ENCODE measurements at regions not wholly inside any gene's neighbourhood (a gene's known extent, or its start where the extent isn't known, plus 50 kb on each side); places are given as distances from the start of the nearest gene placed in this dataset.
"Not testable (repeated sequence)": the region's sequence is repeated elsewhere in the genome, so short reads cannot be mapped to it uniquely, and the experiment has no call there.

- H3K27me3 Mint-ChIP-seq, H3K4me3 Mint-ChIP-seq, H3K9me3 Mint-ChIP-seq, H3K36me3 Mint-ChIP-seq, H3K27ac Mint-ChIP-seq, H3K4me1 Mint-ChIP-seq: not testable (repeated sequence)
Observed at GRCh38 chr2:85969367-85969766, 80.6 kb upstream of the ST3GAL5 start.

GRCh38 chr2:85965770-85966169, 77.0 kb upstream of the ST3GAL5 start:
- H3K36me3 Mint-ChIP-seq, H3K4me1 Mint-ChIP-seq, H3K4me3 Mint-ChIP-seq, H3K9me3 Mint-ChIP-seq, H3K27me3 Mint-ChIP-seq, H3K27ac Mint-ChIP-seq: not testable (repeated sequence)

- not testable (repeated sequence) for H3K4me1 Mint-ChIP-seq, H3K4me3 Mint-ChIP-seq, H3K9me3 Mint-ChIP-seq, H3K27me3 Mint-ChIP-seq, H3K36me3 Mint-ChIP-seq, H3K27ac Mint-ChIP-seq
Observed at GRCh38 chr2:85963747-85964418, 75.1 kb upstream of the ST3GAL5 start.

GRCh38 chr2:85963068-85963467, 74.3 kb upstream of the ST3GAL5 start:
- H3K4me1 Mint-ChIP-seq = peaks cover 0 to 3% (median 1%) of the 10 kb centered on the region in 3 donors
- no peaks in the 10 kb centered on the region for H3K27me3 Mint-ChIP-seq
- H3K4me3 Mint-ChIP-seq = peak overlapping the region in 1 of 4 donors; percentile 45
- no peaks in the 10 kb centered on the region for H3K9me3 Mint-ChIP-seq
- peak overlapping the region in 1 of 3 donors; percentile 71 for H3K27ac Mint-ChIP-seq
- H3K36me3 Mint-ChIP-seq = peaks cover 5% of the 10 kb centered on the region

GRCh38 chr2:85961754-85962153, 73.0 kb upstream of the ST3GAL5 start:
- H3K9me3 Mint-ChIP-seq = no peaks in the 10 kb centered on the region
- H3K4me3 Mint-ChIP-seq = no peak overlapping the region
- peaks cover 5% of the 10 kb centered on the region for H3K36me3 Mint-ChIP-seq
- H3K27me3 Mint-ChIP-seq = no peaks in the 10 kb centered on the region
- peaks cover 0 to 3% (median 1%) of the 10 kb centered on the region in 3 donors for H3K4me1 Mint-ChIP-seq
- no peak overlapping the region for H3K27ac Mint-ChIP-seq

- Mint-ChIP-seq H3K27ac (no peak overlapping the region), H3K9me3 (no peaks in the 10 kb centered on the region), H3K4me1 (peaks cover 0 to 3% (median 1%) of the 10 kb centered on the region in 3 donors), H3K36me3 (peaks cover 5% of the 10 kb centered on the region), H3K27me3 (no peaks in the 10 kb centered on the region), H3K4me3 (no peak overlapping the region)
Observed at GRCh38 chr2:85961053-85961452, 72.3 kb upstream of the ST3GAL5 start.

- Mint-ChIP-seq H3K27ac (no peak overlapping the region), H3K4me3 (no peak overlapping the region), H3K27me3 (no peaks in the 10 kb centered on the region), H3K9me3 (no peaks in the 10 kb centered on the region), H3K4me1 (peaks cover 0 to 6% (median 1%) of the 10 kb centered on the region in 3 donors), H3K36me3 (peaks cover 2% of the 10 kb centered on the region)
Observed at GRCh38 chr2:85959826-85960225, 71.0 kb upstream of the ST3GAL5 start.

- peaks cover 0 to 10% (median 1%) of the 10 kb centered on the region in 3 donors for H3K4me1 Mint-ChIP-seq
- H3K36me3 Mint-ChIP-seq = peaks cover 2% of the 10 kb centered on the region
- no peaks in the 10 kb centered on the region for H3K9me3 Mint-ChIP-seq
- H3K27ac Mint-ChIP-seq = no peak overlapping the region
- no peak overlapping the region for H3K4me3 Mint-ChIP-seq
- H3K27me3 Mint-ChIP-seq = no peaks in the 10 kb centered on the region
Observed at GRCh38 chr2:85959185-85959584, 70.4 kb upstream of the ST3GAL5 start.

- no peak overlapping the region for H3K27ac Mint-ChIP-seq
- H3K36me3 Mint-ChIP-seq = peaks cover 2% of the 10 kb centered on the region
- no peaks in the 10 kb centered on the region for H3K27me3 Mint-ChIP-seq
- no peaks in the 10 kb centered on the region for H3K9me3 Mint-ChIP-seq
- H3K4me1 Mint-ChIP-seq = peaks cover 0 to 9% (median 1%) of the 10 kb centered on the region in 3 donors
- no peak overlapping the region for H3K4me3 Mint-ChIP-seq
Observed at GRCh38 chr2:85958731-85959130, 69.9 kb upstream of the ST3GAL5 start.

GRCh38 chr2:85957256-85957655, 68.5 kb upstream of the ST3GAL5 start:
- Mint-ChIP-seq H3K9me3 (no peaks in the 10 kb centered on the region), H3K4me1 (peaks cover 4 to 13% (median 6%) of the 10 kb centered on the region in 3 donors), H3K4me3 (no peak overlapping the region), H3K27ac (no peak overlapping the region), H3K36me3 (no peaks in the 10 kb centered on the region), H3K27me3 (no peaks in the 10 kb centered on the region)

- Mint-ChIP-seq H3K4me1 (peaks cover 5 to 13% (median 11%) of the 10 kb centered on the region in 3 donors), H3K27ac (no peak overlapping the region), H3K9me3 (no peaks in the 10 kb centered on the region), H3K4me3 (no peak overlapping the region), H3K36me3 (no peaks in the 10 kb centered on the region), H3K27me3 (no peaks in the 10 kb centered on the region)
Observed at GRCh38 chr2:85956646-85957039, 67.9 kb upstream of the ST3GAL5 start.

- no peaks in the 10 kb centered on the region for H3K36me3 Mint-ChIP-seq
- H3K27me3 Mint-ChIP-seq = no peaks in the 10 kb centered on the region
- no peak overlapping the region for H3K4me3 Mint-ChIP-seq
- H3K4me1 Mint-ChIP-seq = peaks cover 5 to 13% (median 11%) of the 10 kb centered on the region in 3 donors
- no peaks in the 10 kb centered on the region for H3K9me3 Mint-ChIP-seq
- no peak overlapping the region for H3K27ac Mint-ChIP-seq
Observed at GRCh38 chr2:85954590-85955458, 66.0 kb upstream of the ST3GAL5 start.

GRCh38 chr2:85954192-85954589, 65.4 kb upstream of the ST3GAL5 start:
- Mint-ChIP-seq H3K27ac (no peak overlapping the region), H3K4me3 (no peak overlapping the region), H3K4me1 (peaks cover 5 to 13% (median 11%) of the 10 kb centered on the region in 3 donors), H3K36me3 (no peaks in the 10 kb centered on the region), H3K9me3 (no peaks in the 10 kb centered on the region), H3K27me3 (no peaks in the 10 kb centered on the region)

GRCh38 chr2:85953476-85953875, 64.7 kb upstream of the ST3GAL5 start:
- peak overlapping the region in 2 of 3 donors; percentile 21 to 73 for H3K27ac Mint-ChIP-seq

GRCh38 chr2:85952196-85952734, 63.5 kb upstream of the ST3GAL5 start:
- no peaks in the 10 kb centered on the region for H3K27me3 Mint-ChIP-seq
- H3K4me3 Mint-ChIP-seq = no peak overlapping the region
- peaks cover 5 to 13% (median 11%) of the 10 kb centered on the region in 3 donors for H3K4me1 Mint-ChIP-seq
- H3K27ac Mint-ChIP-seq = no peak overlapping the region
- H3K36me3 Mint-ChIP-seq = no peaks in the 10 kb centered on the region
- peaks cover 0 to 6% (median 2%) of the 10 kb centered on the region in 3 donors for H3K9me3 Mint-ChIP-seq

More at GRCh38 chr2:85953476-85953875, 64.7 kb upstream of the ST3GAL5 start:
- Mint-ChIP-seq H3K36me3 (no peaks in the 10 kb centered on the region), H3K4me1 (peaks cover 5 to 13% (median 11%) of the 10 kb centered on the region in 3 donors), H3K27me3 (no peaks in the 10 kb centered on the region), H3K4me3 (no peak overlapping the region), H3K9me3 (no peaks in the 10 kb centered on the region)

All from IgD-negative memory B cell (primary cell).